ENCODE measurements at regions not wholly inside any gene's neighbourhood (a gene's known extent, or its start where the extent isn't known, plus 50 kb on each side); places are given as distances from the start of the nearest gene placed in this dataset.
"Not testable (repeated sequence)": the region's sequence is repeated elsewhere in the genome, so short reads cannot be mapped to it uniquely, and the experiment has no call there.

- H3K4me1 Mint-ChIP-seq = no peaks in the 10 kb centered on the region
- H3K9me3 Mint-ChIP-seq = peaks cover 9% of the 10 kb centered on the region
- POLR2A ChIA-PET = no interaction called here
- CTCF ChIA-PET = no interaction called here
- H3K36me3 Mint-ChIP-seq (ENCODE audit: low read depth) = no peaks in the 10 kb centered on the region
- H3K27ac Mint-ChIP-seq = no peak overlapping the region
- H3K27me3 Mint-ChIP-seq = no peaks in the 10 kb centered on the region
- H3K4me3 Mint-ChIP-seq = no peak overlapping the region
- DNase-seq = no peak
These were observed 992.6 kb downstream of the DNAH5 start for GRCh38 chr5:12951846-12952245.

- Mint-ChIP-seq H3K27me3 (no peaks in the 10 kb centered on the region), H3K27ac (no peak overlapping the region), H3K36me3 (ENCODE audit: low read depth) (no peaks in the 10 kb centered on the region), H3K4me1 (no peaks in the 10 kb centered on the region), H3K4me3 (no peak overlapping the region), H3K9me3 (peaks cover 11% of the 10 kb centered on the region)
- DNase-seq = no peak
- ChIA-PET CTCF (no interaction called here), POLR2A (no interaction called here)
These were observed 997.1 kb downstream of the DNAH5 start for GRCh38 chr5:12947379-12947778.

GRCh38 chr5:12945477-12945876 is 999.0 kb downstream of the DNAH5 start:
- H3K27ac Mint-ChIP-seq; H3K36me3 Mint-ChIP-seq (ENCODE audit: low read depth); CTCF ChIA-PET; DNase-seq; H3K4me3 Mint-ChIP-seq; POLR2A ChIA-PET; H3K9me3 Mint-ChIP-seq; H3K4me1 Mint-ChIP-seq; H3K27me3 Mint-ChIP-seq: not testable (repeated sequence)

DNA sequence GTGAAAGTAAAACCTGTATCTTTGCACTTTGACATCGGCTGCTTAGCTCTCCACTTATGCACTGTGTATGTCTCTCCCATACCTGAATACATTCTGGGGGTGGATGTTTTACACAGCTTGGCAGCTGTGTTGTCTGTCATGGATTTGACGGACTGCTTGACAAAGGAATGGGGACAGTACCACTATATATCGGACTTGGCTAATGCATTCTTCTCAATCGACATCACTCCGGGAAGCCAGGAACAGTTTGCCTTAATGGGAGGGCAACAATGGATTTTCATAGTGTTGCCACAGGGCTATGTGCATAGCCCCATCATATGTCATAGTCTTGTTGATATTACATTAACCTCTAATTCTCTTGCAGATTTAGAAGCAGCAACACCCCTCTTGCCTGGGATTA is 1008.3 kb downstream of the DNAH5 start:
- Mint-ChIP-seq H3K9me3 (peaks cover 12% of the 10 kb centered on the region), H3K4me3 (no peak overlapping the region), H3K36me3 (ENCODE audit: low read depth) (no peaks in the 10 kb centered on the region), H3K4me1 (no peaks in the 10 kb centered on the region), H3K27ac (no peak overlapping the region), H3K27me3 (no peaks in the 10 kb centered on the region)
- DNase-seq = no peak
- ChIA-PET CTCF (no interaction called here), POLR2A (no interaction called here)

- Mint-ChIP-seq H3K27ac (no peak overlapping the region), H3K4me3 (no peak overlapping the region), H3K9me3 (peaks cover 12% of the 10 kb centered on the region), H3K4me1 (no peaks in the 10 kb centered on the region), H3K36me3 (ENCODE audit: low read depth) (no peaks in the 10 kb centered on the region), H3K27me3 (no peaks in the 10 kb centered on the region)
- CTCF ChIA-PET = no interaction called here
- POLR2A ChIA-PET = no interaction called here
- DNase-seq = no peak
These were observed 1009.8 kb downstream of the DNAH5 start for GRCh38 chr5:12934722-12935121.

DNA sequence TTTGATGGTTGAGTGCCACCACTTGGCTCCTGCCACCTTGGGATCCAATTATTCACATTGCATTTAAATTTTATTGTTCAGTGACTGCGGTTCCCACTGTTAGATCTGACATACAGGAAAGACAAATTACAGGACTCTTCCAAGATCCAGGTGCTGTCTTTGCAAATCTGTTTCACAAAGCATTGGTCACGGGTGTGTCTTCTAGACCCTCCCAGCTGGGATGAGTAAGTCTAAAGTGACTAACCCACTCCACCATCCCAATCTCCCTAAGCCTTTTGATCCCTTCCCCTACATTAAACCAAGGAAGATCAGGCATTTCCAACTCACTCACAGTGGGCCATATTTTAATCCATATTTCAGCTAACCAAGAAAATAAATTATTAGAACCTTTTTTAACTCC is 1016.3 kb upstream of the CTNND2 start:
- H3K36me3 Mint-ChIP-seq (ENCODE audit: low read depth) = no peaks in the 10 kb centered on the region
- H3K4me3 Mint-ChIP-seq = no peak overlapping the region
- no peaks in the 10 kb centered on the region for H3K4me1 Mint-ChIP-seq
- H3K9me3 Mint-ChIP-seq = peaks cover 12% of the 10 kb centered on the region
- no peak overlapping the region for H3K27ac Mint-ChIP-seq
- ChIA-PET CTCF (no interaction called here), POLR2A (no interaction called here)
- DNase-seq = no peak
- H3K27me3 Mint-ChIP-seq = no peaks in the 10 kb centered on the region

DNA sequence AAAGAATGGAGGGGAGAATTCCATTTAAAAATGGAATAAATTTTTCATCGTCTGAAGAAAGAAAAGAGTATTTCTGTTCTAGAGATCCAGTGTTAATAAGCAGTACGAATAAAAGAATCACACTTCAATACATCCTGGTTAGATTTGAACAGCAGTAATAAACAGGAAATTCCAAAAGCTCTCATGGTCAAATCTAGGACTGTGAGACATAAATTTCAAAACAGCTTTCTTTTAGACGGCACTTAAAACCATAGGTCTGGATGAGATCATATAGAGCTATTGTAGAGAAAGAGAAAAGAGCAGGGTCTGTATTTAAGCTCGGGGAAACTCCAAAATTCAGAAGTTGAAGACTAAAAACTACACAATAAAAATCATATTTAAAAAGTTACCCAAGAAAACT is 1006.9 kb upstream of the CTNND2 start:
- Mint-ChIP-seq H3K36me3 (ENCODE audit: low read depth) (no peaks in the 10 kb centered on the region), H3K4me1 (no peaks in the 10 kb centered on the region), H3K27ac (no peak overlapping the region), H3K27me3 (no peaks in the 10 kb centered on the region), H3K9me3 (peaks cover 8% of the 10 kb centered on the region), H3K4me3 (no peak overlapping the region)
- DNase-seq = no peak
- POLR2A ChIA-PET = no interaction called here
- CTCF ChIA-PET = no interaction called here

GRCh38 chr5:12910641-12911040 is 1006.4 kb upstream of the CTNND2 start:
- POLR2A ChIA-PET = no interaction called here
- no peak for DNase-seq
- Mint-ChIP-seq H3K27ac (no peak overlapping the region), H3K27me3 (no peaks in the 10 kb centered on the region), H3K9me3 (peaks cover 7% of the 10 kb centered on the region), H3K4me1 (no peaks in the 10 kb centered on the region), H3K4me3 (no peak overlapping the region), H3K36me3 (ENCODE audit: low read depth) (no peaks in the 10 kb centered on the region)
- CTCF ChIA-PET = no interaction called here

GRCh38 chr5:12902611-12903010 is 998.4 kb upstream of the CTNND2 start:
- CTCF ChIA-PET = no interaction called here
- no peaks in the 10 kb centered on the region for H3K36me3 Mint-ChIP-seq (ENCODE audit: low read depth)
- no peak overlapping the region for H3K4me3 Mint-ChIP-seq
- no peaks in the 10 kb centered on the region for H3K27me3 Mint-ChIP-seq
- POLR2A ChIA-PET = no interaction called here
- no peaks in the 10 kb centered on the region for H3K4me1 Mint-ChIP-seq
- H3K27ac Mint-ChIP-seq = no peak overlapping the region
- peaks cover 12% of the 10 kb centered on the region for H3K9me3 Mint-ChIP-seq
- no peak for DNase-seq

GRCh38 chr5:12901696-12902095 is 997.5 kb upstream of the CTNND2 start:
- H3K27ac Mint-ChIP-seq = no peak overlapping the region
- POLR2A ChIA-PET = no interaction called here
- H3K36me3 Mint-ChIP-seq (ENCODE audit: low read depth) = no peaks in the 10 kb centered on the region
- CTCF ChIA-PET = no interaction called here
- H3K27me3 Mint-ChIP-seq = no peaks in the 10 kb centered on the region
- H3K4me3 Mint-ChIP-seq = no peak overlapping the region
- H3K4me1 Mint-ChIP-seq = no peaks in the 10 kb centered on the region
- DNase-seq = no peak
- H3K9me3 Mint-ChIP-seq = peaks cover 12% of the 10 kb centered on the region

DNA sequence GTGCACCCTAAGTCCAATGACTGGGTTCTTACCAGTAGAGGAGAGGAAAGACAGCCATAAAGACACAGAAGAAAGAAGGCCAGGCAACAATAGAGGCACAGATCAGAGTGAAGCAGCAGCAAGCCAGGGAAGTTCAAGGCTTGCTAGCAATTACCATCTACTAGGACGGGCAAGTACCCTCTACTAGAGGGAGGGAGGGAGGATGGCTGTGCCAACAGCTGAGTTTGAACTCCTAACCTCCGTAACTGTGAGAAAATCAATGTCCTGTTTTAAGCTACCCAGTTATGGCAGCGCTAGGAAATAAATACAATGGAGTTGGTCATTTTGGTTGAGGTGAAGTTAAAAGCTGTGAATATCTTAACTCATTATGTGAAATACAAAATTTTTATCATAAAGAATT is 991.8 kb upstream of the CTNND2 start:
- Mint-ChIP-seq H3K36me3 (ENCODE audit: low read depth) (no peaks in the 10 kb centered on the region), H3K27ac (no peak overlapping the region), H3K27me3 (no peaks in the 10 kb centered on the region), H3K9me3 (peaks cover 12% of the 10 kb centered on the region), H3K4me3 (no peak overlapping the region), H3K4me1 (no peaks in the 10 kb centered on the region)
- no peak for DNase-seq
- CTCF ChIA-PET = no interaction called here
- POLR2A ChIA-PET = no interaction called here

DNA sequence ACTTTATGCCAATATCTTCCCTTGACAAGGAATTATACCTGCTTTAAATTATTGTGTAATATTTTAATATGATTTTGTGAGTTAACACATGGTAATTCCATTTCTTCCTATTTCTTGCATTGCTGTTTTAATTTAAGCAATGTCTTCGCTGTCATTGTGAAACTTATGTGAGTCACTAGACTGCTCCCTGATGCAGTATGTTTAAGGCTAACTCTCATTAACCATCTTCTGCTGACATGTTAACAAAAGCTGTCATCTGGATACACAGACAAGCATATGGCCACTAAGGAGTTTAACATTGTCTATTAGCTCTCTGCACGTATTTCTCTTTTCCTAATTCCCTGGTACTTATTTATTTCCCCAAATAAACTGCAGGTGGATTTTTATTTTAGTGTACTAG is 980.8 kb upstream of the CTNND2 start:
- CTCF ChIA-PET = no interaction called here
- H3K27me3 Mint-ChIP-seq = no peaks in the 10 kb centered on the region

DNA sequence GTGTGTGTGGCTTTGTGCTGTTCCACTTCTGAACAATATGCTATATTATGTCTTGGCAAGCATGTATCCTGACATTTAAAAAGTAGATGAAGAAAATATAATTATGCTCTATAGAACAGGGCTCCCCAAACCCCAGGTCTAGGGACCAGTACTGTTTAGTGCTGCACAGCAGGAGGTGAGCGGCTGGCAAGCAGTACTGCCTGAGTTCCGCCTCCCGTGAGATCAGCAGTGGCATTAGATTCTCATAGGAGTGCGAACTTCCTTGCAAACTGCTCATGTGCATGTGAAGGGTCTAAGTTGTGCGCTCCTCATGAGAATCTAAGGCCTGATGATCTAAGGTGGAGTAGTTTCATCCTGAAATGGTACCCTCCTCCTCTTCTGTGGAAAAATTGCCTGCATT is 979.1 kb upstream of the CTNND2 start:
- H3K27ac Mint-ChIP-seq = no peak overlapping the region
- H3K9me3 Mint-ChIP-seq = peaks cover 4% of the 10 kb centered on the region
- H3K4me1 Mint-ChIP-seq = no peaks in the 10 kb centered on the region
- no peaks in the 10 kb centered on the region for H3K27me3 Mint-ChIP-seq
- H3K4me3 Mint-ChIP-seq = no peak overlapping the region
- DNase-seq = no peak
- ChIA-PET POLR2A (no interaction called here), CTCF (no interaction called here)
- no peaks in the 10 kb centered on the region for H3K36me3 Mint-ChIP-seq (ENCODE audit: low read depth)

More for the DNA sequence above, 980.8 kb upstream of the CTNND2 start:
- no peaks in the 10 kb centered on the region for H3K36me3 Mint-ChIP-seq (ENCODE audit: low read depth)
- H3K4me3 Mint-ChIP-seq = no peak overlapping the region
- POLR2A ChIA-PET = no interaction called here
- no peaks in the 10 kb centered on the region for H3K4me1 Mint-ChIP-seq
- DNase-seq = no peak
- peaks cover 8% of the 10 kb centered on the region for H3K9me3 Mint-ChIP-seq
- no peak overlapping the region for H3K27ac Mint-ChIP-seq

DNA sequence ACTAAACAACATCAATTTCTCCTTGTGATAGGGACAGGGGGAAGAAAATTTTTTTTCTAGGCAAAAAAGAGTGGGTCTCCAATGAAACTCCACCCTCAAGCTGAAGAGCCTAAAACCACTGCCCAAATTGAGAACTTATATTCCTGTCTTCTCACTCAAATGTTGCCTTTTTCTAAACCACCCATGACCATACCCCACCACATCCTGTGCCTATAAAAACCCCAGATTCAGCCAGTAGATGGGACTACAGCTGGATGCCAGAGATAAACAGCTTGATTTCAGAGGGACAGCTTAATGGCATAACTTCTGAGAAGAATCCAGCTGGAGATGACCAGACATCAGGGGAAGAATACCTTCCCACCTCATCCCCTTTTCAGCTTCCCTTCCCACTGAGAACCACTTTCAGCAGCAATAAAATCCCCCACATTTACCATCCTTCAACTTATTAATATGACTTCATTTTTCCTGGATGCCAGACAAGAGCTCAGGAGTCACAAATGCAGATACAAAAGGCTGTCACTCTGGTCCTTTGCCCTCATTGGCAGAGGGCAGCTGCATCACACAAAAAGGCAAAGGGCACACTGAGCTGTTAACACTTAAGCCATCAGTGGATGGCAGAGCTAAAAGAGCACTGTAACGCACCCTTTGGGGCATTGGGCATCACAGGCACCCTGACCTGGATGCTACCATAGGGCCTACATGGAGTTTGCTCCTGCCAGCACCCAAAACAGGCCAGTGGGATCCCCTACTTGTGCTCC is 972.5 kb upstream of the CTNND2 start:
- Mint-ChIP-seq H3K9me3 (peaks cover 11% of the 10 kb centered on the region), H3K27me3 (no peaks in the 10 kb centered on the region), H3K4me3 (no peak overlapping the region), H3K4me1 (peaks cover 10% of the 10 kb centered on the region), H3K36me3 (ENCODE audit: low read depth) (no peaks in the 10 kb centered on the region), H3K27ac (no peak overlapping the region)
- ChIA-PET POLR2A (no interaction called here), CTCF (no interaction called here)
- DNase-seq = no peak

Data from activated CD4-positive, alpha-beta memory T cell treated with anti-CD3 and anti-CD28 coated beads, Interleukin-2, amount 10 ng/mL, durations not matched to agents 7 days and 5 days (primary cell).